H1 (cell line): ENCODE measurements at regions not wholly inside any gene's neighbourhood (a gene's known extent, or its start where the extent isn't known, plus 50 kb on each side); places are given as distances from the start of the nearest gene placed in this dataset.

ENCODE experiments used
- KDM1A ChIP-seq: fragments of 200-600, 300-600 bp; sonication (generic); IDR thresholded peaks from 2 replicates; pipeline ENCODE4 v1.7.1; 2016; ENCODE audit warnings: mild to moderate bottlenecking, low read length, borderline replicate concordance
- RAD21 ChIP-seq, 2 experiments: IDR thresholded peaks in 1 of 2; conservative IDR thresholded peaks in 1 of 2; 2 replicates each; pipeline ENCODE4 v1.6.1; 2011; ENCODE audit warnings: low read depth in 2 of 2, low read length in 2 of 2, improper control_type of control experiment in 1 of 2, inconsistent platforms in 1 of 2, mild to moderate bottlenecking in 1 of 2, moderate library complexity in 1 of 2

GRCh38 chr12:124458992-124459851 is 108.2 kb downstream of the NCOR2 start:
- TF ChIP-seq KDM1A (no peak), RAD21 (IDR thresholded peaks at IDR 0.05 in 1 of 2, conservative IDR thresholded peaks at IDR 0.05 in 1 of 2; ENCODE audit: low read depth in 2 of 2, low read length in 2 of 2) (no peak)
